MCF 10A (cell line): ENCODE measurements at regions not wholly inside any gene's neighbourhood (a gene's known extent, or its start where the extent isn't known, plus 50 kb on each side); places are given as distances from the start of the nearest gene placed in this dataset.

Experiments used
- BruUV-seq: library from RNA; stranded (reverse); fragments of 400-500 nt; replicated peaks from 2 replicates; lab custom pipeline; 2021; lab: Mats Ljungman, UMichigan
- CTCF ChIA-PET: fragments of 300-600 bp; sonication (Branson Sonifier 250); formaldehyde crosslinking; extraction: SDS; loops from one replicate; lab custom pipeline; 2021; ENCODE audit warnings: antibody characterized with exemption, inconsistent platforms; lab: Yijun Ruan, JAX
- POLR2A ChIA-PET: fragments of 300-600, 350-650 bp; sonication (Branson Sonifier 250); formaldehyde crosslinking; extraction: SDS; loops from one replicate; lab custom pipeline; 2020; ENCODE audit warnings: antibody characterized with exemption, inconsistent platforms; lab: Yijun Ruan, JAX
- DNase-seq: peaks from one replicate; pipeline ENCODE4 v3.0.0-alpha.2; 2018; ENCODE audit not compliant: unreplicated experiment
- H3K27ac Mint-ChIP-seq: one replicate; pipeline ENCODE4 v1.8.0; 2022; ENCODE audit warnings: mild to moderate bottlenecking, low read depth, mixed read lengths; ENCODE audit not compliant: unreplicated experiment
- H3K27me3 Mint-ChIP-seq: one replicate; pipeline ENCODE4 v1.8.0; 2022; ENCODE audit warnings: mixed read lengths; ENCODE audit not compliant: insufficient read depth, unreplicated experiment
- H3K36me3 Mint-ChIP-seq: one replicate; pipeline ENCODE4 v1.8.0; 2022; ENCODE audit warnings: mild to moderate bottlenecking, moderate library complexity, mixed read lengths; ENCODE audit not compliant: insufficient read depth, unreplicated experiment
- H3K4me1 Mint-ChIP-seq: one replicate; pipeline ENCODE4 v1.8.0; 2022; ENCODE audit warnings: mixed read lengths; ENCODE audit not compliant: insufficient read depth, unreplicated experiment
- H3K4me3 Mint-ChIP-seq: one replicate; pipeline ENCODE4 v1.8.0; 2022; ENCODE audit warnings: mild to moderate bottlenecking, moderate library complexity, mixed read lengths; ENCODE audit not compliant: unreplicated experiment
- H3K9me3 Mint-ChIP-seq: one replicate; pipeline ENCODE4 v1.8.0; 2022; ENCODE audit warnings: mixed read lengths; ENCODE audit not compliant: unreplicated experiment
- intact Hi-C: fragments of 100-400 bp; cut with micrococcal nuclease; formaldehyde crosslinking; loops from 2 replicates; pipeline ENCODE4 v1.14.1; 2022
- TF ChIP-seq, protein P1 (sequence below): fragments of 200-600 bp; IDR thresholded peaks from one replicate; pipeline ENCODE4 v1.8.0; 2022; ENCODE audit warnings: antibody characterized with exemption, mild to moderate bottlenecking; ENCODE audit not compliant: unreplicated experiment

DNA sequence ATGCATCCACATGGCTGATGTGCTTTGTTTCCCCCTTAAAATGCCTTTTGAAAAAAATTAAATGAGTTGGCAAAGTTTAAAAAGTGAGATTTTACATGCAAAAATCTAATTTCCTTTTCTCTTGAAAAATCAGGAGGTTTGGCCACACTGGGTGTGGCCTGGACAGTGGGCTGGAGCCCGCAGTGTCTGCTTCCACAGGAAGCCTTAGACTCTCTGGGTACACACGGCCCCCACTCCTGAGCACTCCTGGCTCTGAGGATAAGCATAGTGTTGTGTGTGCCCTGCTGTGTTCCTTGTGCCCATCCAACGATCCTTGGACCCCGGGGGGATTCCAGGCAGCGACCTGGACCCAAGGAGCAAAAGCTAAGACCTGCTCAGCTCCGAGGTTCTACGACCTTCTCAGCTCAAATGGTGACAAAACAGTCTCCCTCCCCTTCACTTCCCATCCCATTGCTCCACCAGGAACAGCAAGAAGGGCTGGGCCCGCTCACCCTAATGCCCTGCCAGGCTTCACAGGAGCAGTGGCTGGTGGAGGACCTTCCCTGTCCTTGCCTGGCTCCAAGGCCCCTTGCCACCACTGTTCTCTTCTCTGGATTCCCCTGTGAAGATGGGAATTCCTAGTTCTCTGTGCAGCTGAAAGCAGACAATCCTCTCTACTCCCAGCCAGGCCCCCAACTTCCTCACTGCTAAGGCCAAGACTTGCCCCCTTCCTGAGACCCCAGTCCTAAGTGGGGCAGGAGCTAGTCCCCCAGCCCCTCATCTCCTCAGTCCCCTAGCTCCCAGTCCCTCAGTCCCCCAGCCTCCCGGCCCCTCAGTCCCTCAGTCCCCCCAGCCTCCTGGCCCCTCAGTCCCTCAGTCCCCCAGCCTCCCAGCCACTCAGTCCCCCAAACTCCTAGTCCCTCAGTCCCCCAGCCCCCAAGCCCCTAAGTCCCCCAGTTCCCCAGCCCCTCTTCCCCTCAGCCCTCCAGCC, 395.8 kb downstream of the PTPRU start:
- CTCF ChIA-PET: no interaction called here
- POLR2A ChIA-PET: no interaction called here
- Mint-ChIP-seq H3K36me3 (no peaks in the 10 kb centered on the region), H3K9me3 (peaks cover 5% of the 10 kb centered on the region), H3K4me3 (no peak overlapping the region), H3K27me3 (no peaks in the 10 kb centered on the region), H3K4me1 (no peaks in the 10 kb centered on the region), H3K27ac (no peak overlapping the region)
- TF ChIP-seq, protein P1, sequence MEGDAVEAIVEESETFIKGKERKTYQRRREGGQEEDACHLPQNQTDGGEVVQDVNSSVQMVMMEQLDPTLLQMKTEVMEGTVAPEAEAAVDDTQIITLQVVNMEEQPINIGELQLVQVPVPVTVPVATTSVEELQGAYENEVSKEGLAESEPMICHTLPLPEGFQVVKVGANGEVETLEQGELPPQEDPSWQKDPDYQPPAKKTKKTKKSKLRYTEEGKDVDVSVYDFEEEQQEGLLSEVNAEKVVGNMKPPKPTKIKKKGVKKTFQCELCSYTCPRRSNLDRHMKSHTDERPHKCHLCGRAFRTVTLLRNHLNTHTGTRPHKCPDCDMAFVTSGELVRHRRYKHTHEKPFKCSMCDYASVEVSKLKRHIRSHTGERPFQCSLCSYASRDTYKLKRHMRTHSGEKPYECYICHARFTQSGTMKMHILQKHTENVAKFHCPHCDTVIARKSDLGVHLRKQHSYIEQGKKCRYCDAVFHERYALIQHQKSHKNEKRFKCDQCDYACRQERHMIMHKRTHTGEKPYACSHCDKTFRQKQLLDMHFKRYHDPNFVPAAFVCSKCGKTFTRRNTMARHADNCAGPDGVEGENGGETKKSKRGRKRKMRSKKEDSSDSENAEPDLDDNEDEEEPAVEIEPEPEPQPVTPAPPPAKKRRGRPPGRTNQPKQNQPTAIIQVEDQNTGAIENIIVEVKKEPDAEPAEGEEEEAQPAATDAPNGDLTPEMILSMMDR: no peak
- BruUV-seq: no TSS peak
- intact Hi-C loops: no loop called here
- no peak for DNase-seq

DNA sequence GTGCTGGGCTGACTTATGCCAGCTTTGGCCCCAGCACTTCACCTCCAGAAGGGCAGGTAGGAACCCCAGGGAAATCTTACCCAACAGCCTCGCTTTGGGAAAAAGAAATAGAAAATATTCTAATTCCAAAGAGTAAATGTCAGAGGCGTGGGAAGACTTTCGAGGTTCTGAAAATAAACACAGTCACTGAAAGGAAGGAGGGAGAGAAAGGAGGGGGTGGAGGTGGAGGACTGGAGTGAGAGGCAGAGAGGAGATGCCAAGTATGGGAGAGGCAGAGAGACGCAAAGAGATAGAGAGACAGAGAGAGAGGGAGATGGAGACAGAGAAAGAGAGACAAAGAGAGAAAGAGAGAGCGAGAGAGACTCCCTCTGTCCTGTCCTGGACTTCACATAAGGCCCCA, 395.0 kb downstream of the PTPRU start:
- peaks cover 5% of the 10 kb centered on the region for H3K9me3 Mint-ChIP-seq
- BruUV-seq: no TSS peak
- H3K27me3 Mint-ChIP-seq: no peaks in the 10 kb centered on the region
- H3K4me3 Mint-ChIP-seq: no peak overlapping the region
- no peak for DNase-seq
- no peaks in the 10 kb centered on the region for H3K4me1 Mint-ChIP-seq
- intact Hi-C loops: no loop called here
- TF ChIP-seq, protein P1: no peak
- no peaks in the 10 kb centered on the region for H3K36me3 Mint-ChIP-seq
- no peak overlapping the region for H3K27ac Mint-ChIP-seq
- POLR2A ChIA-PET: no interaction called here
- CTCF ChIA-PET: no interaction called here

DNA sequence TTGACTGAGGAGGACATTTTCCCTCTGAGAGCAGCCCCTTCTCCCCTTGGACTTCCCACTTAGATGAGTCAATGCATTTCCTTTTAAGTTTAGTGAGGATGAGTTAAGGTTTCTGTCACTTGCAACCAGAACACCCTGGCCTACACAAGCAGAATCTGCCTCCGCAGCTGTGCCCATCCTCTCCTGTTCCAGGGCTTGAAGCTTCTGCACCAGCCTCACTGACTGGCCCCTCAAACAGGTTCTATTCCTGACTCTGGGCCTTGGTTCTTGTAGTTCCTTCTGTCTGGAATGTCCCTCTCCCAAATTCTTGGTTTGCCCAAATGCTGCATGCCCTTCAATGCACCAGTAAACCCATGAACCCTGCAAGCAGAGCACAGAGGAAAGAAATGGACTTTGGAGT, 394.4 kb downstream of the PTPRU start:
- no peaks in the 10 kb centered on the region for H3K4me1 Mint-ChIP-seq
- ChIA-PET CTCF (no interaction called here), POLR2A (no interaction called here)
- H3K4me3 Mint-ChIP-seq: no peak overlapping the region
- H3K9me3 Mint-ChIP-seq: peaks cover 5% of the 10 kb centered on the region
- intact Hi-C loops: no loop called here
- H3K27me3 Mint-ChIP-seq: no peaks in the 10 kb centered on the region
- no peak for DNase-seq
- TF ChIP-seq, protein P1: no peak
- BruUV-seq: no TSS peak
- H3K27ac Mint-ChIP-seq: no peak overlapping the region
- no peaks in the 10 kb centered on the region for H3K36me3 Mint-ChIP-seq

DNA sequence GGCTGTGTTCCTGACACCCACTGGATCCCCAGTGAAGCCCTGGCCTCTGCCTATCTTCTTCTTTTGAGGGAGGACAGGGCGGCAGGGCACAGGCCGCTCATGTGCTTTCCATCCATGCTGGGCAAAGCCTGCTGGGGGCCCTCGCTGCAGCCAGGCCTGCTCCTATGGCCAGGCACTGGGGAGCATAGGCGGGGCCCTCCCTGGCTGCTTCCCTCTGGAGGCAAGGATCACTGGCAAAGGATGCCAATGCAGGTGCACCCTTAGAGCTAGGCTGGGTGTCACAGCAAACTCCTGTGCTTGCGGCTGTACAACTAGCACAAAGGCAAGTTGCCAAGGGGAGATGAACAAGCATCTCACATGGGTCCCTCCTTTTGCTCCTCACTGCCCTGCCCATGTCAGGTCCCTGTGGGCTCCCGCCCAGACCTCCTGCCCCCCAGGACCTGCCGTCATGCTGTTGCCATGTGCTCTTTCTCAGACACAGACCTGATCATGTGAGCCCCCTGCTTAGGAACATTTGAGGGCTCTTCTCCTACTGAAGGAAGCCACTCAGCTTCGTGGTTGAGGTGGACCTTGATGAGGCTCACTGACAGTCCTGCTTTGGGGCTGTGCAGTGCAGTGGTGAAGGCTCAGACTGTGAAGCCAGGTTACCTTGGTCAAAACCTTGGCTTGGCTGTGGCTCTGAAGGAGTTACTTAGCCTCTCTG, 393.6 kb downstream of the PTPRU start:
- intact Hi-C loops: no loop called here
- no TSS peak for BruUV-seq
- no peak for DNase-seq
- ChIA-PET CTCF (no interaction called here), POLR2A (no interaction called here)
- no peaks in the 10 kb centered on the region for H3K4me1 Mint-ChIP-seq
- H3K36me3 Mint-ChIP-seq: no peaks in the 10 kb centered on the region
- no peak overlapping the region for H3K27ac Mint-ChIP-seq
- peaks cover 5% of the 10 kb centered on the region for H3K9me3 Mint-ChIP-seq
- TF ChIP-seq, protein P1: no peak
- no peaks in the 10 kb centered on the region for H3K27me3 Mint-ChIP-seq
- no peak overlapping the region for H3K4me3 Mint-ChIP-seq
